Right ventricle myocardium inferior (tissue), 1 donor: ENCODE measurements at regions not wholly inside any gene's neighbourhood (a gene's known extent, or its start where the extent isn't known, plus 50 kb on each side); places are given as distances from the start of the nearest gene placed in this dataset.

Source experiments
- ATAC-seq: fragments of 200-7000 bp; cut with Tn5 transposase; one replicate; pipeline ENCODE4 v1.9.1; 2020; ENCODE audit warnings: mild to moderate bottlenecking, moderate library complexity
- DNase-seq: peaks from one replicate; pipeline ENCODE4 v3.0.0; 2021; ENCODE audit errors: missing footprints
- intact Hi-C: fragments of 100-400 bp; cut with DNase I; formaldehyde crosslinking; loops from one replicate; pipeline ENCODE4 v1.11.0; 2022
- donor health status: DM: no; HTN: yes; CAD: no; lungs with severe emphysema.

DNA sequence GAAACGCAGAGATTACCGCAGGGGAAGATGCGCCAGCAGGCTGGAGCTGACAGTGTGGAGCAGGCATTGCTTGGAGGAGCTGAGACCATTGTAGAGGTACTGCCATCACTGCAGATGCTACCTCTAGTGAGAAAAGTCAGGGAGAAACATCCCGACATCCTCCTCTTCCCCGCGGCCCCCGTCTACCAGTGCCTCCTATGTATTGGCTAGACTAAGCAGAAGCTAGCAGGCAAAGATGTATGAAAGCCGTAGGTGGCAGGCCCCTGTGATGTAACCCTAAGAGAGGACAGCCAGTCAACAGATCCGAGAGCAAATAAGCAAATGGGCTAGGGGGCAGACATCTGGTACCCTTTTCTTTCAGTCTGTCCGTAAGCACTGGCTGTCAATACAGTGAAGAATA lies 115.5 kb upstream of the ACTBL2 start:
- no peak for DNase-seq
- no peak for ATAC-seq
- intact Hi-C loops, result no loop called here

DNA sequence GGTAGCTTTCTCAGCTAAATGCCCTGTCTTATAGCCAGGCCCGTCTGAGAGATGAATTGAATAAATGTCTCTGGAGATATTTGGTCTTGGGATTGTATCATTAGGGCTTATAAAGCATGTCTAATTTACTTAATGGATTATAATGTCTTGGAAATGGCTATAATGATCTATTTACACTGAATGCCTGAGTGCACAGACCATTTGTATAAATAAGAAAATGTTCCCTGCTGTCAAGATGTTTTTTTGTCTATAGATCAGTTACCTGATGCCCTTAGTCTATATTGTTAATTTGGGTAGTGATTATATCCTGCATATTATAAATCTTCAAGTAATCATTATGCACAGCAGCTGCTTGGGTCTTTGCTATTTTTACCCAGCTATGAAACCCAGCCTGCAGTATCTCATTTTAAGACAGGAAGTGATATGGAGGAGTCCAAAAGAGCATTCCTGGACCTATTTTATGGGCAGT lies 112.9 kb upstream of the ACTBL2 start:
- ATAC-seq (no peak), DNase-seq (no peak)
- intact Hi-C loops, result no loop called here

DNA sequence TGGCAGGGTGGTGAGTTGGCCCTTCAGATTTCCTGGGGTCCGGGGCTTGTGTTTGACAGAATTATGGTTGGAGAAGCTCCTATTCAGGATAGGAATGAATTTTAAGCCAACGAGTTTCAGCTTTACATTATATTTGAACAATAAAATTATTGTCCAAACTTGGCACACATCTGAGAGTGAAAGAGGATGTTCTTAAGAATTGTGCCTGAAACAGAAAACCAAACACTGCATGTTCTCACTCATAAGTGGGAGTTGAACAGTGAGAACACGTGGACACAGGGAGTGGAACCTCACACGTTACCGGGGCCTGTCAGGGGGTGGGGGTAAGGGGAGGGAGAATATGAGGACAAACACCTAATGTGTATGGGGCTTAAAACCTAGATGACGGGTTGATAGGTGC lies 111.8 kb upstream of the ACTBL2 start:
- intact Hi-C loops, result no loop called here

DNA sequence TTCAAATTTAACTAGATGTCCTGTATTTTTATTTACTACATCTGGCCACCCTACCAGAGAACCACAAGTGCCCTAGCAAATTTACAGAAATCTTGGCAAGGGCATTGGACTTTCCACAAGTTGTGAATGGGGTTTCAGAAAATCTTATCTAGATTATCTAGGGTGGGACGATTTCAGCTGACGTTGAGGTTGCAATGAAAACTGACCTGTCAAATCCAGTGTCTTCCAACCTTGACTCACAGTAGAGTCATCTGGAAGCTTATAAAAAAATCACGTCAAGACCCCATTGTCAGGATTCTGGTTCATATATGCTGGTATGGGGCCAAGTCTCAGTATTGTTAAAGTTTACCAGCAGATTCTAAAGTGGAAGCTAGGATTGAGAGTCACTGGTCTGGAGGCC lies 109.6 kb upstream of the ACTBL2 start:
- intact Hi-C loops, result no loop called here
- DNase-seq (no peak), ATAC-seq (no peak)

More for the DNA sequence above, 111.8 kb upstream of the ACTBL2 start:
- ATAC-seq, result no peak
- DNase-seq, result no peak

DNA sequence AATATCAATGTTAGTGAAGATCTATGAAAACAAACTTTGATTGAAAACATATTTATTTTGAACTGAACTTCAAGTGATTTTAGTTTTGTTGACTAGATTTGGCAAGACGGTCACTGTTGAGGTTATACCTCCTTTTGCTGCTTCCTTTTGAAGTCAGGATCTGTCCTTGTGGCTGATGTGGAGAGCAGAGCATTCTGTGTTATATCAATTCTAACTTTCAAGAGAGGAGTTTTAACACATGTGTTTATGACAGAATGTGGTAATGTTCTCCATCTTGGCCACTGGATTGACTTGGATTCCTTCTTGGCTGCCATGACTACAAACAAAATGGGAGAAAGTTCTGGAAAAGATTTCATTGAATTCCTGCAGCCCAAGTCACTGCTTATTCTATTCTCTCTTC lies 104.0 kb upstream of the ACTBL2 start:
- peak; percentile 34 for ATAC-seq
- intact Hi-C loops, result no loop called here
- no peak for DNase-seq

DNA sequence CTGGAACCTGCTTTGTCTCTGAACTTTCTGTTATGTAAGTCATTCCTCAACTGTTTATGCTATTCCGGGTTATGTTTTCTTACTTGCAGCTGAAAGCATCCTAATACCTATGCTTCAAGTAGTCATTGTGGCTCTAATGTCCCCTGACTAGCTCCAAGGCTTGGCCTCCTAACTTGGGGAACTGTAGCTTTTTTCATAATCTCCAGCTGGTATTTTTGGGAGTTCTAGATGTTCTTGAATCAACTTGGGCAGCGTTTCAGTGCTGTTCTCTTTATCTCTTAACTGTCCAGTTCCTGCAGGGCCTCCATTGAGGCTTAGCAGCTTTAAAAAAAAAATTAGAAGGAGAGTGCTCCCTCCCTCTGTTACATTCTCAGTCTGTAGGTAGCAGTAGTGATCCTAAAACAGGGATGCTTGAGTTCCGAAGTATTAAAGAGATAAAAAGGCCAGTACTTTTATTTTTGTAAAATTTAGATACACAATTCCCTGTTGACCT lies 100.0 kb upstream of the ACTBL2 start:
- DNase-seq (no peak), ATAC-seq (peak; percentile 64)

DNA sequence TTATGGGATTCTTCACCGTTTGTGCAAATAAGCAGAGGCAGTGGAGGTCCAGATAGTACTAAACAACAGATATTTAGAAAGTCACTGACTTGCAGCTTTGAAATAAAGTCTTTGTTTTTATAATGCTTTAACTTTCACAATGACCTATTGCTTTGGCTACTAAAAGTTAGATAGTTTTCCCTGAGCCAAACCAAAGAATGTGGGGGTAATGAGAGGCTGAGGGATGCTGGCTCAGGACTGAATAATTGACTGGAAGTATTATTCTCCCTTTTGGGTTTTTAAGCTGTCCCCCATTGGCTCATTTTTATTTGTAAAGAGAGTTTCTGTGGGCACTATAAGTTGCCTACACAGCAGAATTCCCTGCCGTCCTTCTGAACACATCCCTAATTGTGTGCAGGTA lies 99.2 kb upstream of the ACTBL2 start:
- DNase-seq (no peak), ATAC-seq (no peak)
- intact Hi-C loops, result no loop called here

More for the DNA sequence above, 100.0 kb upstream of the ACTBL2 start:
- intact Hi-C loops, result no loop called here

DNA sequence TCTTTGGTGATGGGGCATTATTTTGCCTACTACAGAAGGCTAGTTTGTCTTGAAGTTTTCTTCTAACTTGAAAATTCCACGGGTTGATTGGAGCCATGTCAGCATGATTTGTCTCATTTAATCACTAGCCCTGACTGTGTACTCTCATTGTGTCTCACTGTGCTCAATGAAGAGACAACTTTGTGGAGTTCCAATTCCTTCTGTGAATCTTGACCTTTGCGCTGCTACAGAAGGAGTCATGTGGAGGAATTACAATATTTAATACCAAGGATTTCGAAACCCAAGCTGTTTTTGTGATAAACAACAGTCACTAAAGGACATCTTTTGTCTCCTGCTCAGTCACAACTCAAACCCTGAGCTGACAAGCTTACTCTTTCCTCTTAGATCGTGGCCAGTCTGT lies 98.6 kb upstream of the ACTBL2 start:
- ATAC-seq (no peak), DNase-seq (no peak)
- intact Hi-C loops, result no loop called here

DNA sequence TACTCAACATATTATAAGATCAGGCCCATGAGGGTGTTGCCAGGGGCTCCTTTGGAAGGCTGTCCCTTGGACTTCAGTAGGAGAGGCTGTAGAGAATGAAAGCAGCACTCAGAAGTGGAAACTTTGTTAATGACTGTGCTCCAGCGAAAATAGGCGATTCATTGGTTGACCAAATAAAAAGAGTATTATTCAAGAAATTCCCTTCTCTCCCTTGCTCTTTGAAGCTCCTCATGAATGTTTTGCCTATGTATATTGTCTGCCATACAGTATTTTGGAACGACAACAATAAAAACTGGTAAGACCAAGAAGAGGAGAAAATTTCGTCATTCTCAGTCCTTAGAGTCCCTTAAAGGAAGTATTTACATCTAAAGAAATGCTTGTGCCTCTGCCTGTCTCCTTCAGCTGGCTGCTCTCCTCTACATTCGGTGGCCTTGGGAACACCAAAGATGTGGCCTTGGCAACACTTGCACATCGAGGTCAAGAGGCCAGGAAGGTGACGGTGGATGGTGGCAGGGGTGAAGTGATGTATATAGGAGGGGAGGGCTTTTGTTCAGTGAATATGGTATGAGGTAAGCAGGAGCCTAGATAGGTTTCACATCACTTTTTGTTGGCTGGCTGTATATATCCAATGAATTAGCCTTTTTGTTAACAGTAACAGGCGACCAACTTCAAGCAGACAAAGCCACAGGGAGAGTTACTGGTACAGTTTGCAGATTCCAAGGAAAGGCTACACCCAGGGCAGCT lies 95.0 kb upstream of the ACTBL2 start:
- intact Hi-C loops, result no loop called here
- ATAC-seq, result no peak
- DNase-seq, result no peak

DNA sequence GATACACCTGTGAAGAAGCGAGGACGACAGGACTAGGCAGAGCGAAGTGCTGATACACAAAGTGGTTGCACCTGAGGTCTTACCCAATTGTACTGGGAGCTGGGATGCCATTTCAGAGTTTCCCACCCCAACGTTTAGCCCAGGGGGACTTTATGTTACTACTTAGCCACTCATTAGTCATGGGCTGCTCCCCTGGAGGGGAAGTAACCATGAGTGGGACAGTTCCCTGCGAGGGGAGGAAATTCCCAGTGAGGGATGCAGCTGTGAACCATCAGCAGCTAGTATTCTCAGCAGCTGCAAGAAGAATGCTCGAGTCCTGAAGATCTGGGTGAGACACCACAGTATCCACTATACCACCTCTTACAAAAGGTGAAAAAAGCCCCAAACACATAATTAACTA lies 93.7 kb upstream of the ACTBL2 start:
- intact Hi-C loops, result no loop called here

DNA sequence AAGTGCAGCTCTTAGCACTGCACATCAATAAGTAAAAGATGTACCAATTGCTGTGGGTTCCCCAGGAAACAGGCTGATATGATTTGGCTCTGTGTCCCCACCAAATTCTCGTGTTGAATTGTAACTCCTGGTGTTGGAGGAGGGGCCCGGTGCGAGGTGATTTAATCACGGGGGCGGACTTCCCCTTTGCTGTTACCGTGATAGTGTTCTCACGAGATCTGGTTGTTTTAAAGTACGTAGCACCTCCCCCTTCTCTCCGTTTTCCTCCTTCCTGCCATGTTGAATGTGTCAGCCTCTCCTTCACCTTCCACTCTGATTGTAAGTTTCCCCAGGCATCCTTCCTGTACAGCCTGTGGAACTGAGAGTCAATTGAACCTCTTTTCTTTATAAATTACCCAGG lies 93.2 kb upstream of the ACTBL2 start:
- ATAC-seq (no peak), DNase-seq (no peak)
- intact Hi-C loops, result no loop called here

More for the DNA sequence above, 93.7 kb upstream of the ACTBL2 start:
- ATAC-seq (no peak), DNase-seq (no peak)

DNA sequence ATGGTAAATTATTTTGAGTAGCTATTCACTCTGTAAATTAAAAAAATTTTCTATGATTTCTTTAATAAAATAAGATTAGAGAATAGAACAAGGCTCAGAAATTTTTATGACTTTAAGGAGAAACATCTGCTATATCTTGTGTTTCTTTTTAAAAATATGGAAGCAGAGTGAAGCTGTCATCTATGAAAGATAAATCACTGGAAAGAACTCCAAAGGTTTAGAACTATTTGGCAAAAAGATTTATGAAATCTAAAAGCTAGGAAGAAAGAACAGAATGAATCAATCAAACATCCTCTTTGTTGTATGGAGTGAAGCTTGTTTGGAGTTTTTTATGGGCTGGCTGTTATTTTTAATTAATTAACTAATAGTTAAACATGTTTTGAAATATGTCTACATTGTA lies 89.8 kb upstream of the ACTBL2 start:
- ATAC-seq (no peak), DNase-seq (no peak)
- intact Hi-C loops, result no loop called here

DNA sequence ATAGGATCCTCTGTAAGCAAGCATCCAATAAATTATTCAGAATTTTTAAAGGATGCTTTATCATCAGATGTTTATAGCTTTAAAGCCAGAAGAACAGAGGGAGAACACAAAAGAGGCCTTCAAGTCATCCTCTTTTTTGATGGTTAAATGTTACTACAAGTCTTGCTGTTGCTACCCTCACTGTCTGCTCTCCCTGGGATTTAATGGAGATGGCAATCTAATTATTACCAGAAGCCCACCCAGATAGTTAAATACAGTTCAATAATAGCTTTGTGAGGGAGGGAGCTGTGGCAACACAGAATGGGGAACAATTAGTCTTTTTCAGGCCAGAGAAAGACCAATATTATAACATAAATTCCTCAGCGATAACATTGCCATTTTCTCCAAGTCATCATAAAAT lies 87.0 kb upstream of the ACTBL2 start:
- DNase-seq, result no peak
- no peak for ATAC-seq
- intact Hi-C loops, result no loop called here

DNA sequence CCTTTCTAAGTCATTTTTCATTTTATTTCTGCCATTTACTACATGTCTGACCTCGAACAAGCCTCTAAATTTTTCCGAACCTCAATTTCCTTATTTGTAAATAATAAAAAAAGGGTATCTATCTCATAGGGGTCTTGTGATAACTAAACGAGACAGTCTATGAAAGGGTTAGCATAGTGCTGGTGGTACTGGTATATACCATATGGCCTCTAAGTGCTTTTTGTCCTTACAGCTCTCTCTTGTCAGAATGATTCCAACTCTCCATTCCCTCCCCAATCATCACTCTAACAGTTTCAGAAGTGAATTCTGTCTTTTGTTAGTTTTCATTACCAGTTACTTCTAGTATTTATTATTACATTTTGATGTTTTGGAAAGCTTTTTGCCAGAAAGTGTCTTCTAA lies 85.5 kb upstream of the ACTBL2 start:
- no peak for ATAC-seq
- DNase-seq, result no peak
- intact Hi-C loops, result no loop called here

DNA sequence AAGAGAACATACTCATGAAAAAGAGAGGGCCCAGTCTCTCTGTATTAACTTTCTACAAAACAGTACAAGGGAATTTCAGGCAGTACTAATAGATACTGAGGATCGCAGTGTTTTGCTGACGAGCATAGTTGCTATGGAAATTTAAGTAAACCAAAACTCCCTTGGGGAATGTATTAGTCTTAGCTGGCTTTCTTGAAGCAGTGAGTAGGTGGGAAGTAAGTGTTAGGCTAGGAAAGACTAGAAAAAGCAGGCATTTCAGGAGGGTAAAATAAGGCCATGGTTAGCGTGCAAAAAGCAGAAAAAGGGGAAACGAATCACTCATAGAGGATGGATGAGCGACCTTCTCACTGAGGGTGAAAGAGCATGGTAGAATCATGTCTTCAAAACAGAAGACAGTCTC lies 84.3 kb upstream of the ACTBL2 start:
- no peak for DNase-seq
- intact Hi-C loops, result no loop called here
- ATAC-seq, result peak; percentile 54

DNA sequence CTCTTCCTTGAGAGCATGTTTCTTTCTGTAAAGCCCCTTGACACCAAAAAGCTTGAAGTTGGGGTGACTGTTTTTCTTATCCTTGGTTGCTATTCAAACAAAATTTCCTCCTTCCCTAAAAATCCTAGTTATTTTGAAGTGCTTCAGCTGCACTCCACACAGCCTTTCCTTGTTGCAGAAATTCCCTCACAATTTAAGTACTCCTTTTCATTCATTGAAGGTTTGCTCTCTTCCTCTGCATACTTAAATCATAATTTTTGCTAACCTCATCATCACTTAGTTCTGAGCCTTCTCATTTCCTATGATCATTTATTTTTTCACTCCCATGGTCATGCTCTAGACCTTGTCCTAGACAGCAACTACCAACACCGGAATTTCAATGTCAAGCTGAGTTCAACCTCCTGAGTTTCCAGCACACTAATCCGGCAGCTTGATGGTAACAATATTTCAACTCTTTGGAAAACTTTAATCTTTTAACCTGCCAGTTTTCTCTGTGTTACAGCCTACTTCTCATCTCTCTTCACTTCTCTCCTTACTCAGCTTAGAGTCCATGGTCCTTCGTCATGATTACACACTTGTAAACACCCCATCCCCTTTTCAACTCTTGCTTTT lies 78.7 kb upstream of the ACTBL2 start:
- no peak for ATAC-seq
- DNase-seq, result no peak
- intact Hi-C loops, result no loop called here

DNA sequence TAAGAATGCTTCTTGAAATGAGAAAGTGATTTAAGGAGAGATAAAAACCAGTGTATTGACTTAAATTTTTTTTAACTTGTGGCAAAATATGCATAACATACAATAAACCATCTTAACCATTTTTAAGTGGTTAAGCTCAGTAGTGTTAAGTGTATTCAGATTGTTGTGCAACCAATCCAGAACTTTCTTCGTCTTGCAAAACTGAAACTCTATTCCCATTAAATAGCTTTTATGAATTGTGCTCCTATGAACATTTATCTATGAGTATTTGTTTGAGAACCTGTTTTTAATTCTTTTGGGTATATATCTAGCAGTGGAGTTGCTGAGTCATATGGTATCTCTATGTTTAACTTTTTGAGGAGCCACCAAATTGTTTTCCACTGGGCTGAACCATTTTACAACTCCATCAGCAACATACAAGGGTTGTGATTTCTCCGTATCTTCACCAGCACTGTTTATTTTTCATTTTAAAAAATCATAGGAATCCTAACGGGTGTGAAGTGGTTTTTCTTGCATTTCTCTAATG lies 76.6 kb upstream of the ACTBL2 start:
- ATAC-seq (no peak), DNase-seq (no peak)
- intact Hi-C loops, result no loop called here

DNA sequence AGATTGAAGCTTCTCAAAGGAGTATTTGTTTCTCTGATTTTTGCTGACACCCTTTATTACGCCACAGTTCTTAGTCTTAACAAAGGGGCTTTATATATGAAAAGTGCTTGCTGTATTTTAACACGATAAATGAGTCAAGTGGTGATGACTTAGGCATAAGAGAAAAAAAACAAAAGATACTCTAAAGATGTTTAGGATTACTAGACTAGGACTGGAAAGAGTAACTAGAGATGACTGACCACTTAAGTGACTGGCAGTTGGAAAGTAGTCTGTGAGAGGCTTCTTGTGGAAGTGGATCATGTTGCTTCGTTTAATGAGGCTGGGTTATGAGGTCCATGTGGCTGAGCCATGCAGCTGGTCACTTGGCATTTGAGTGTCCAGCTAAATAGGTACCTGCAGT lies 69.4 kb upstream of the ACTBL2 start:
- intact Hi-C loops, result no loop called here
- ATAC-seq (peak; percentile 46), DNase-seq (no peak)

DNA sequence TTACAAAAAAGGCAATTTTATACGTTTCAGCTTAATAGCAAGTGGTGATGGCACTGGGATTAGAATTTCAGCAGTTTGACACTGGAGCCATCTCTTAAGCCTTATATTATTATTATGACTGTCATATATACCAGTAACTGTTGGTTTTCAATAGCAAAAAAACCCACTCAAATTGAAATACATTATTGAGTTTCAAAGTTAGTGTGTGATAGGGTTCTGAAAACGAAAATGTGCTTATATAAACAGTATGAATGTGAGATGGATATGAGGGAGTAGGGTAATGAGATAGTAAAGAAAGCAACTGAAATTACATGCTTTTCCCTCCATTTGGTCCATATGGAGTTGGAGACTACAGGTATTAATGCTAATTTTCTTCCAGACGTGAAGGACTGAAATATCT lies 68.6 kb upstream of the ACTBL2 start:
- intact Hi-C loops, result no loop called here
- no peak for DNase-seq

DNA sequence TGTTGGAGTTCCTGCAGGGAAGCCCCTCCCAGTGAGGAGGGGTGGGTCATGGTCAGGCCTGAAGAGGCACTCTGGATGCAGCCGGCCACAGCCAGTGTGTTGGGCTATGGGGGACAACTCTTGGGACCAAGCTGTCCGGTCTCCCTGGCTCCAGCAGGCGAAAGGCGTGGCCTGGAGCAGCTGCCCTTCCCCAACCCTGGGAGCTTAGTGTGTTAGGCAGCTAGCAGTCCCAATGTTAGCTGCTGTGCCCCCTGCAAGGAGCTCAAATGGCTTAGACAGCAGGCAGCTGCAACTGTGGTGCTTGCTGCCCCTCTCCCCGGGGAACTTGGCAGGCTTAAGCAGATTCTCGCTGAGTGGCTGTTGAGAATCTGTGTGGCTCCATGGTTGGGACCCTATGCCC lies 67.5 kb upstream of the ACTBL2 start:
- no peak for ATAC-seq
- intact Hi-C loops, result no loop called here
- no peak for DNase-seq

More for the DNA sequence above, 68.6 kb upstream of the ACTBL2 start:
- no peak for ATAC-seq
